Mesenchymal stem cell (in vitro differentiated cells and primary cell): ENCODE measurements at regions not wholly inside any gene's neighbourhood (a gene's known extent, or its start where the extent isn't known, plus 50 kb on each side); places are given as distances from the start of the nearest gene placed in this dataset.
"Not testable (repeated sequence)": the region's sequence is repeated elsewhere in the genome, so short reads cannot be mapped to it uniquely, and the experiment has no call there.

Experiments
- DNase-seq: peaks from one replicate; pipeline ENCODE4 v3.0.0-alpha.2; 2013
- H2AFZ ChIP-seq: one replicate; pipeline ENCODE4 v1.6.1; 2013; ENCODE audit warnings: low read depth, mild to moderate bottlenecking, control low read depth, inconsistent platforms, low read length, moderate library complexity
- H2AK5ac ChIP-seq: 2 replicates; pipeline ENCODE4 v1.6.1; 2013; ENCODE audit warnings: low read length, moderate library complexity, mild to moderate bottlenecking, inconsistent platforms; ENCODE audit not compliant: severe bottlenecking
- H2BK120ac ChIP-seq: one replicate; pipeline ENCODE4 v1.6.1; 2013; ENCODE audit warnings: low read depth, mild to moderate bottlenecking, inconsistent platforms, low read length, moderate library complexity
- H2BK12ac ChIP-seq, 2 experiments: one replicate each; pipeline ENCODE4 v1.6.1; 2013; ENCODE audit warnings: inconsistent platforms in 2 of 2, low read length in 2 of 2, mild to moderate bottlenecking in 2 of 2, moderate library complexity in 2 of 2, control low read depth in 1 of 2
- H2BK15ac ChIP-seq: one replicate; pipeline ENCODE4 v1.6.1; 2013; ENCODE audit warnings: mild to moderate bottlenecking, low read depth, inconsistent platforms; ENCODE audit not compliant: poor library complexity, severe bottlenecking
- H2BK5ac ChIP-seq: 2 replicates; pipeline ENCODE4 v1.6.1; 2013; ENCODE audit warnings: low read depth, mild to moderate bottlenecking, low read length, control low read depth, inconsistent platforms; ENCODE audit not compliant: poor library complexity, severe bottlenecking
- H3K14ac ChIP-seq, 2 experiments: one replicate each; pipeline ENCODE4 v1.6.1; 2013; ENCODE audit warnings: inconsistent platforms in 2 of 2, low read length in 2 of 2, control low read depth in 1 of 2, mild to moderate bottlenecking in 1 of 2, moderate library complexity in 1 of 2
- H3K18ac ChIP-seq, 2 experiments: one replicate each; pipeline ENCODE4 v1.6.1; 2013; ENCODE audit warnings: inconsistent platforms in 2 of 2, low read length in 2 of 2, control low read depth in 1 of 2, low read depth in 1 of 2, mild to moderate bottlenecking in 1 of 2
- H3K23ac ChIP-seq, 2 experiments: one replicate each; pipeline ENCODE4 v1.6.1; 2013; ENCODE audit warnings: inconsistent platforms in 2 of 2, low read length in 2 of 2, mild to moderate bottlenecking in 2 of 2, moderate library complexity in 2 of 2, control low read depth in 1 of 2
- H3K27ac ChIP-seq: 2 replicates; pipeline ENCODE4 v1.5.1; 2013; ENCODE audit warnings: mild to moderate bottlenecking, moderate library complexity, low read length, control low read depth, inconsistent platforms; ENCODE audit not compliant: poor library complexity, severe bottlenecking
- H3K27me3 ChIP-seq, 2 experiments: 2 replicates each; pipeline versions ENCODE4 v1.6.1 to v1.7.0; 2013; ENCODE audit warnings: low read length in 2 of 2, mild to moderate bottlenecking in 2 of 2, moderate library complexity in 2 of 2, control low read depth in 1 of 2, inconsistent platforms in 1 of 2; ENCODE audit not compliant: control insufficient read depth in 1 of 2, insufficient read depth in 1 of 2
- H3K36me3 ChIP-seq, 2 experiments: 2 replicates each; pipeline versions ENCODE4 v1.6.1 to v1.7.0; 2013; ENCODE audit warnings: low read length in 2 of 2, control low read depth in 1 of 2, inconsistent platforms in 1 of 2, low read depth in 1 of 2, mild to moderate bottlenecking in 1 of 2; ENCODE audit not compliant: insufficient read depth in 2 of 2, control insufficient read depth in 1 of 2
- H3K4ac ChIP-seq, 2 experiments: one replicate each; pipeline ENCODE4 v1.6.1; 2013; ENCODE audit warnings: inconsistent platforms in 2 of 2, low read length in 2 of 2, mild to moderate bottlenecking in 2 of 2, moderate library complexity in 2 of 2, control low read depth in 1 of 2, low read depth in 1 of 2
- H3K4me1 ChIP-seq: 2 replicates; pipeline ENCODE4 v1.6.1; 2013; ENCODE audit warnings: low read depth, low read length, control low read depth; ENCODE audit not compliant: control insufficient read depth, insufficient read depth
- H3K4me2 ChIP-seq: 2 replicates; pipeline ENCODE4 v1.6.1; 2013; ENCODE audit warnings: low read length, mild to moderate bottlenecking, inconsistent platforms; ENCODE audit not compliant: poor library complexity, severe bottlenecking
- H3K4me3 ChIP-seq, 2 experiments: 2 replicates each; pipeline versions ENCODE4 v1.5.1 to v1.7.0; 2013; ENCODE audit warnings: low read length in 2 of 2, mild to moderate bottlenecking in 2 of 2, control low read depth in 1 of 2, low read depth in 1 of 2; ENCODE audit not compliant: insufficient read depth in 1 of 2
- H3K79me1 ChIP-seq: replicated peaks from 2 replicates; pipeline ENCODE4 v1.6.1; 2013; ENCODE audit warnings: mild to moderate bottlenecking, control low read depth, low read length, inconsistent platforms; ENCODE audit not compliant: poor library complexity, severe bottlenecking
- H3K9ac ChIP-seq: 2 replicates; pipeline ENCODE4 v1.7.0; 2013; ENCODE audit warnings: mild to moderate bottlenecking, low read length, moderate library complexity
- H3K9me3 ChIP-seq: 2 replicates; pipeline ENCODE4 v1.7.0; 2013; ENCODE audit warnings: mild to moderate bottlenecking, low read length; ENCODE audit not compliant: control insufficient read depth
- H4K8ac ChIP-seq: one replicate; pipeline ENCODE4 v1.6.1; 2013; ENCODE audit warnings: inconsistent platforms, mild to moderate bottlenecking, low read length, moderate library complexity
- H4K91ac ChIP-seq: one replicate; pipeline ENCODE4 v1.6.1; 2013; ENCODE audit warnings: mild to moderate bottlenecking, low read length, inconsistent platforms
- WGBS: methylation state at CpG from one replicate; pipeline ENCODE4 v1.1.7; 2013; ENCODE audit warnings: mixed read lengths; 5-methylcytosine and 5-hydroxymethylcytosine counted together

GRCh38 chr4:43505823-43506222 is 613.3 kb downstream of the GRXCR1 start:
- not testable (repeated sequence) for H3K4me1 ChIP-seq, H3K27ac ChIP-seq, H3K4me2 ChIP-seq, H3K9me3 ChIP-seq, H2BK12ac ChIP-seq, H2BK120ac ChIP-seq, H3K79me1 ChIP-seq, H3K4me3 ChIP-seq, DNase-seq, H2AFZ ChIP-seq, H2BK15ac ChIP-seq, H2AK5ac ChIP-seq, H3K27me3 ChIP-seq, H3K23ac ChIP-seq, H4K8ac ChIP-seq, H3K18ac ChIP-seq, H4K91ac ChIP-seq, H3K14ac ChIP-seq, H3K9ac ChIP-seq, H3K4ac ChIP-seq, H2BK5ac ChIP-seq, H3K36me3 ChIP-seq
- WGBS, result 90% methylated on average over 12 of the region's 13 CpGs

GRCh38 chr4:43512253-43512652 is 619.7 kb downstream of the GRXCR1 start:
- Histone ChIP-seq H3K79me1 (no peaks in the 10 kb centered on the region), H3K23ac (no peak overlapping the region), H3K18ac (no peak overlapping the region), H3K4me2 (no peak overlapping the region), H3K14ac (no peak overlapping the region), H2AFZ (no peak overlapping the region), H2BK120ac (no peak overlapping the region), H3K27ac (no peak overlapping the region), H3K9ac (no peak overlapping the region), H3K27me3 (no peaks in the 10 kb centered on the region), H3K4me1 (no peaks in the 10 kb centered on the region), H3K9me3 (peaks cover 3% of the 10 kb centered on the region), H2BK5ac (no peak overlapping the region), H3K4me3 (no peak overlapping the region), H2BK15ac (no peak overlapping the region), H3K4ac (no peak overlapping the region), H3K36me3 (no peaks in the 10 kb centered on the region), H4K8ac (no peak overlapping the region), H2AK5ac (no peak overlapping the region), H2BK12ac (no peak overlapping the region), H4K91ac (no peak overlapping the region)
- WGBS, result no CpG with 5 or more reads among the region's 1 CpG
- no peak for DNase-seq

- 67% methylated on average over 1 of the region's 2 CpGs for WGBS
- Histone ChIP-seq H3K27me3 (no peaks in the 10 kb centered on the region), H3K4me3 (no peak overlapping the region), H3K18ac (no peak overlapping the region), H3K79me1 (no peaks in the 10 kb centered on the region), H3K27ac (no peak overlapping the region), H2BK12ac (no peak overlapping the region), H3K23ac (no peak overlapping the region), H3K9ac (no peak overlapping the region), H2BK15ac (no peak overlapping the region), H3K9me3 (peaks cover 4% of the 10 kb centered on the region), H3K4me2 (no peak overlapping the region), H4K8ac (no peak overlapping the region), H2BK5ac (no peak overlapping the region), H3K4me1 (no peaks in the 10 kb centered on the region), H2AK5ac (no peak overlapping the region), H2BK120ac (no peak overlapping the region), H4K91ac (no peak overlapping the region), H3K4ac (no peak overlapping the region), H2AFZ (no peak overlapping the region), H3K14ac (no peak overlapping the region), H3K36me3 (no peaks in the 10 kb centered on the region)
- DNase-seq, result no peak
These were observed 633.1 kb downstream of the GRXCR1 start for GRCh38 chr4:43525646-43526045.

GRCh38 chr4:43547561-43547960 is 655.0 kb downstream of the GRXCR1 start:
- no peak overlapping the region for H3K4ac ChIP-seq
- WGBS, result no CpG with 5 or more reads among the region's 1 CpG
- no peak overlapping the region for H2BK5ac ChIP-seq
- H3K4me2 ChIP-seq, result no peak overlapping the region
- H2AK5ac ChIP-seq, result no peak overlapping the region
- no peak overlapping the region for H3K23ac ChIP-seq
- no peak overlapping the region for H3K27ac ChIP-seq
- no peak overlapping the region for H2BK120ac ChIP-seq
- no peak overlapping the region for H3K9ac ChIP-seq
- H2BK12ac ChIP-seq, result no peak overlapping the region
- H3K79me1 ChIP-seq, result no peaks in the 10 kb centered on the region
- DNase-seq, result no peak
- no peak overlapping the region for H3K4me3 ChIP-seq
- no peak overlapping the region for H4K91ac ChIP-seq
- H2AFZ ChIP-seq, result no peak overlapping the region
- H3K9me3 ChIP-seq, result peaks cover 9% of the 10 kb centered on the region
- no peaks in the 10 kb centered on the region for H3K27me3 ChIP-seq
- no peak overlapping the region for H3K18ac ChIP-seq
- no peak overlapping the region for H2BK15ac ChIP-seq
- H3K4me1 ChIP-seq, result no peaks in the 10 kb centered on the region
- no peaks in the 10 kb centered on the region for H3K36me3 ChIP-seq
- H3K14ac ChIP-seq, result no peak overlapping the region
- no peak overlapping the region for H4K8ac ChIP-seq
